ENCODE measurements at regions not wholly inside any gene's neighbourhood (a gene's known extent, or its start where the extent isn't known, plus 50 kb on each side); places are given as distances from the start of the nearest gene placed in this dataset.

DNA sequence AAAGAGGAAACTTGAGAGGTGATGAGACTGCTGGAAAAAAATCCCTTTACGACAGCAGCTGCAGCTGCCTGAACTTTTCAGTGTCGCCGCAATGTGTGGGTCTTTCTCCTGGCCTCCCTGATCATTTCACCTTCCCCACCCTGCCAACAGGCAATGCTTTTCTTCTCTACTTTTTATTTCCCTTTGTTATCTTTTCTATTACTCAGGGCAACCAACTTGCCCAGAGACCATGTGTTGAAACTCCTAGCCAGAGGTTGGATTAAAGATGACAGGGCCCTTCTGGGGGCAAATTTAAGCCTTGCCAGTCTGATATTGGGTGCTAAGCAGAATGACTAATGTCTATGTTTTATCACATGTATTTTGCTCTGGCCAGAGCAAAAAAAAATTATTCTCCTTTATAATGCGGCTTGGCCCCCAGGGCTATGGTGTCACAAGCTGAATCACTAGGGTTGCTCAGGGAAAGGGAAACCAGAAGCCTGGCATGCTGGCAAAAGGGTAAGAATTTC, 51.5 kb upstream of the CFAP20DC start:
- DNase-seq = peak; percentile 39
- Mint-ChIP-seq H3K4me3 (no peak overlapping the region), H3K4me1 (ENCODE audit: low read depth) (peaks cover 14% of the 10 kb centered on the region), H3K27ac (no peak overlapping the region), H3K27me3 (ENCODE audit: insufficient read depth) (no peaks in the 10 kb centered on the region; the same call in 1 of the 2 replicates), H3K9me3 (peaks cover 19% of the 10 kb centered on the region), H3K36me3 (ENCODE audit: low read depth) (peaks cover 5% of the 10 kb centered on the region; the same call in 1 of the 2 replicates)
- TF ChIP-seq, protein P1, sequence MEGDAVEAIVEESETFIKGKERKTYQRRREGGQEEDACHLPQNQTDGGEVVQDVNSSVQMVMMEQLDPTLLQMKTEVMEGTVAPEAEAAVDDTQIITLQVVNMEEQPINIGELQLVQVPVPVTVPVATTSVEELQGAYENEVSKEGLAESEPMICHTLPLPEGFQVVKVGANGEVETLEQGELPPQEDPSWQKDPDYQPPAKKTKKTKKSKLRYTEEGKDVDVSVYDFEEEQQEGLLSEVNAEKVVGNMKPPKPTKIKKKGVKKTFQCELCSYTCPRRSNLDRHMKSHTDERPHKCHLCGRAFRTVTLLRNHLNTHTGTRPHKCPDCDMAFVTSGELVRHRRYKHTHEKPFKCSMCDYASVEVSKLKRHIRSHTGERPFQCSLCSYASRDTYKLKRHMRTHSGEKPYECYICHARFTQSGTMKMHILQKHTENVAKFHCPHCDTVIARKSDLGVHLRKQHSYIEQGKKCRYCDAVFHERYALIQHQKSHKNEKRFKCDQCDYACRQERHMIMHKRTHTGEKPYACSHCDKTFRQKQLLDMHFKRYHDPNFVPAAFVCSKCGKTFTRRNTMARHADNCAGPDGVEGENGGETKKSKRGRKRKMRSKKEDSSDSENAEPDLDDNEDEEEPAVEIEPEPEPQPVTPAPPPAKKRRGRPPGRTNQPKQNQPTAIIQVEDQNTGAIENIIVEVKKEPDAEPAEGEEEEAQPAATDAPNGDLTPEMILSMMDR (IDR thresholded peaks at IDR 0.05) = no peak
